ENCODE measurements at regions not wholly inside any gene's neighbourhood (a gene's known extent, or its start where the extent isn't known, plus 50 kb on each side); places are given as distances from the start of the nearest gene placed in this dataset.

- Histone ChIP-seq H3K36me3 (no peaks in the 10 kb centered on the region), H3K27ac (no peak overlapping the region), H3K9me3 (no peaks in the 10 kb centered on the region), H3K27me3 (no peaks in the 10 kb centered on the region), H3K4me1 (no peaks in the 10 kb centered on the region), H3K4me3 (no peak overlapping the region)
- DNase-seq = no peak
- intact Hi-C loops (cut with DNase I) = no loop called here
- no peak for TF ChIP-seq POLR2A (IDR thresholded peaks at IDR 0.05)
- TF ChIP-seq, protein P1, sequence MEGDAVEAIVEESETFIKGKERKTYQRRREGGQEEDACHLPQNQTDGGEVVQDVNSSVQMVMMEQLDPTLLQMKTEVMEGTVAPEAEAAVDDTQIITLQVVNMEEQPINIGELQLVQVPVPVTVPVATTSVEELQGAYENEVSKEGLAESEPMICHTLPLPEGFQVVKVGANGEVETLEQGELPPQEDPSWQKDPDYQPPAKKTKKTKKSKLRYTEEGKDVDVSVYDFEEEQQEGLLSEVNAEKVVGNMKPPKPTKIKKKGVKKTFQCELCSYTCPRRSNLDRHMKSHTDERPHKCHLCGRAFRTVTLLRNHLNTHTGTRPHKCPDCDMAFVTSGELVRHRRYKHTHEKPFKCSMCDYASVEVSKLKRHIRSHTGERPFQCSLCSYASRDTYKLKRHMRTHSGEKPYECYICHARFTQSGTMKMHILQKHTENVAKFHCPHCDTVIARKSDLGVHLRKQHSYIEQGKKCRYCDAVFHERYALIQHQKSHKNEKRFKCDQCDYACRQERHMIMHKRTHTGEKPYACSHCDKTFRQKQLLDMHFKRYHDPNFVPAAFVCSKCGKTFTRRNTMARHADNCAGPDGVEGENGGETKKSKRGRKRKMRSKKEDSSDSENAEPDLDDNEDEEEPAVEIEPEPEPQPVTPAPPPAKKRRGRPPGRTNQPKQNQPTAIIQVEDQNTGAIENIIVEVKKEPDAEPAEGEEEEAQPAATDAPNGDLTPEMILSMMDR (IDR thresholded peaks at IDR 0.05) = no peak
- ATAC-seq = no peak
- 41% methylated on average over 3 of the region's 3 CpGs for WGBS (ENCODE audit: insufficient coverage, low coverage, low lambda C conversion rate, missing lambda C conversion rate)
Observed at GRCh38 chr1:118338936-118339335, 153.9 kb upstream of the SPAG17 start.

DNA sequence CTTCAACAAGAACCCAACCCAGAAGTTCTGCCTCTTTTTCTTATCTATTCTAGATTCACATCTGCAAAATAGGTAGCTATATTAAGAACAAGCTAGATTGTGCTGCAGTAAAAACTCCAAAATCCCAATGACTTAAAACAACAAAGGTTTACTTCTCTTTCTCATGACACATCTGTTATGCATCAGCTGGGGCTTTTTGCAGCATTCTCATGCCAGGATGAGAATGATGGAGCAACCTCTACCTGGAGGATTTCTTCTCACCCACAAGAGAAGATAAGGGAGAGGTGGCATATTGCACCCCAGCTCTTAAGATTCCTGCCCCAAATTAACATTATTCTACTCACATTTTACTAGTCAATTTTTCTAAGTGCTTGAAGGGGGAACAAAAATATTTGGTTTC, 152.3 kb upstream of the SPAG17 start:
- H3K4me1 ChIP-seq = no peaks in the 10 kb centered on the region
- no peaks in the 10 kb centered on the region for H3K27me3 ChIP-seq
- no peak overlapping the region for H3K27ac ChIP-seq
- H3K9me3 ChIP-seq = no peaks in the 10 kb centered on the region
- no peaks in the 10 kb centered on the region for H3K36me3 ChIP-seq
- intact Hi-C loops (cut with DNase I) = no loop called here
- ATAC-seq (no peak), DNase-seq (no peak)
- no peak overlapping the region for H3K4me3 ChIP-seq
- TF ChIP-seq, protein P1 (IDR thresholded peaks at IDR 0.05) = no peak
- no peak for TF ChIP-seq POLR2A (IDR thresholded peaks at IDR 0.05)

- DNase-seq (no peak), ATAC-seq (no peak)
- 40% methylated on average over 2 of the region's 2 CpGs for WGBS (ENCODE audit: insufficient coverage, low coverage, low lambda C conversion rate, missing lambda C conversion rate)
- intact Hi-C loops (cut with DNase I) = no loop called here
- Histone ChIP-seq H3K9me3 (no peaks in the 10 kb centered on the region), H3K4me3 (no peak overlapping the region), H3K4me1 (no peaks in the 10 kb centered on the region), H3K27me3 (no peaks in the 10 kb centered on the region), H3K27ac (no peak overlapping the region), H3K36me3 (no peaks in the 10 kb centered on the region)
- TF ChIP-seq POLR2A (IDR thresholded peaks at IDR 0.05) = no peak
- TF ChIP-seq, protein P1 (IDR thresholded peaks at IDR 0.05) = no peak
Observed at GRCh38 chr1:118335331-118335732, 150.3 kb upstream of the SPAG17 start.

DNA sequence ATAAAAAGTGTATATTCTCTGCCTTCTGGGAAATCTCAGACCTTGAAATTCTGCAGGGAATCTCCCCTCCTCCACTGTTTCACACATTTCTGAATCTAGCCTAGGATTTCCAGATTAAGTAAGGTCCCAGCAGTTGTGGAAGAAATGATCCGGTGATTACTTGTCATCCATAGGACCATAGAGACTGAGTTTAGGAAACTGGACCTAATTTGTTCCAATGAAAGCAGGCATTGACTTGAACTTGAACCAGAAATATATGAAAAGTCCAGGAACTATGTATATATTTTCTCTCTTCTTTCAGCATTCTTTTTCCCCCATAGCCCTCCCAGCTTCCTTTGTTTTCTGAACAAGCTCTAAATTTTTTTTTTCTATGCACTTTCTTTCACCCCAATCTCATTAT, 149.5 kb upstream of the SPAG17 start:
- no peak for ATAC-seq
- H3K27me3 ChIP-seq = no peaks in the 10 kb centered on the region
- H3K27ac ChIP-seq = no peak overlapping the region
- no peaks in the 10 kb centered on the region for H3K9me3 ChIP-seq
- H3K4me3 ChIP-seq = no peak overlapping the region
- no peaks in the 10 kb centered on the region for H3K36me3 ChIP-seq
- WGBS (ENCODE audit: insufficient coverage, low coverage, low lambda C conversion rate, missing lambda C conversion rate) = 50% methylated on average over 1 of the region's 1 CpG
- no peak for DNase-seq
- H3K4me1 ChIP-seq = no peaks in the 10 kb centered on the region
- TF ChIP-seq, protein P1 (IDR thresholded peaks at IDR 0.05) = no peak
- no peak for TF ChIP-seq POLR2A (IDR thresholded peaks at IDR 0.05)
- intact Hi-C loops (cut with DNase I) = no loop called here

- Histone ChIP-seq H3K27me3 (no peaks in the 10 kb centered on the region), H3K36me3 (no peaks in the 10 kb centered on the region), H3K27ac (no peak overlapping the region), H3K9me3 (no peaks in the 10 kb centered on the region), H3K4me1 (no peaks in the 10 kb centered on the region), H3K4me3 (no peak overlapping the region)
- no peak for DNase-seq
- intact Hi-C loops (cut with DNase I) = no loop called here
- ATAC-seq = no peak
- TF ChIP-seq, protein P1 (IDR thresholded peaks at IDR 0.05) = no peak
- no peak for TF ChIP-seq POLR2A (IDR thresholded peaks at IDR 0.05)
- WGBS (ENCODE audit: insufficient coverage, low coverage, low lambda C conversion rate, missing lambda C conversion rate) = no CpG with 5 or more reads among the region's 4 CpGs
Observed at GRCh38 chr1:118333601-118334210, 148.7 kb upstream of the SPAG17 start.
